Medulla oblongata (tissue), 1 donor: ENCODE measurements at regions not wholly inside any gene's neighbourhood (a gene's known extent, or its start where the extent isn't known, plus 50 kb on each side); places are given as distances from the start of the nearest gene placed in this dataset.
"Not testable (repeated sequence)": the region's sequence is repeated elsewhere in the genome, so short reads cannot be mapped to it uniquely, and the experiment has no call there.

Experiments
- DNase-seq: peaks from one replicate; pipeline ENCODE4 v3.0.0-alpha.2; 2015; ENCODE audit errors: extremely low spot score

DNA sequence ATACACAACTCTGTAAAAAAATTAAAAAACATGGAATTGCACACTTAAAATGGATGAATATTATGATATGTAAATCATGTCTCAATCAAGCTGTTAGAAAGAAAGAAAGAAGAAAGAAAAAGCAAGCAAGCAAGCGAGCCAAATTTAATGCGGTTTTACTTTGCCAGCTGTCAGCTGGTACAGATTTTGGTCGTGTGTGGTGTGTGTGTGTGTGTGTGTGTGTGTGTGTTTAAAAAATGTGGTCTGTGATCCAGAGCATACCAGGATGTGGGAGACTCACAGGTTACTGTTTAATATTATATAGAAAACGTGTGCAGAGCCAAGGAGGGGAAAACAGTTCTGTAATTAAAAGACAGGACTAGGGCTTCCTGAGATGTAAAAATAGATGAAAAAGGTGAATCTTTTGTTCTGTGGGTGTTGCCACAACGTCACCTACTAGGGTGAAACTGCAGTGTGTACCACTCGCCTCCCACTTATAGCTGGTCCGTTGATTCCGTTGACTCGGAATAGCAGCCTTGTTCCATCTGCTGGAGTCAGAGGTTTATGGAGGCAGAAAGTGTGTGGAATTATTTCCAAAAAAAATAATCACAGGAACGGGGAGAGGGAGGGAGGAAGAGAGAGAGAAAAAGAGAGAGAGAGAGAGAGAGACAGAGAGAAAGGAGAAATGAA lies 197.7 kb downstream of the BCAS1 start:
- no peak for DNase-seq

DNA sequence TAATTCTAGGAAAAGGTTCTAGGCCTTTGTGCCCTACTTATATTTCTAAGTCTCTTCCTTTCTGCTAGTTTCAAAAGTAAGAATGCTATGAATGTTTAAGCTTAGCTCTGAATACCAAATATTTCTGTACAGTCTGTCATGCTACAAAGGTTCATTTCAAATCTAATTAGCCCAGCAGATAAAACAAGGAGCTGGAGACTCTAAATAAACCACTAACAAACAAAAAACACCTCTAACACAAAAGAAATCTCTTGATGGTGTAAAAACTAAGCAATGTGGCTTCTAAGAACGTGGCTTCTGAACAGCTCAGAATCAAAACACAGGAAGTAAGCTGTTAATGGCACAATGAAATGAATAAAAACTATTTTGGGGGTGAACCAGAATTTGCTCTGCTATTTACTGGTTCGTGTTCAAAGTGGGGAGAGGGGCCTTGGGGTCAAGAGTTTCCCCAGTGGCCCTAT lies 198.3 kb downstream of the BCAS1 start:
- DNase-seq, result no peak

DNA sequence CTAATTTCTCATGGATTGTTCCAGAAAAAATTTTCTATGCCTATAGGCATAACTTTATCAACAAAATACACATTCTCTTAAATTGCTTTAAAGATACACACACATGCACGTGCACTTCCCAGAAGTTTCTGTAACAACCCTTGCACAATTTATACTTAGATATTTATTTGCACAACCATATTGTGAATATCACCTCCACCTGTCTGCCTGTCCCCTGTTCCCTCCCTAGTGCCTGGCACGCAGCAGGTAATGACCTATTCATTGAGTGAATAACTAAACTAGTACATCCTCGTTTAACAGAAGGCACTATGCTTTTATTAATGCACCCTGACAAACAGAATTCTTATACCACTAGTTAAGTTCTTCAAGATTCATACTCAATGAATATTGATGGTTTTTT lies 198.9 kb downstream of the BCAS1 start:
- DNase-seq, result no peak

DNA sequence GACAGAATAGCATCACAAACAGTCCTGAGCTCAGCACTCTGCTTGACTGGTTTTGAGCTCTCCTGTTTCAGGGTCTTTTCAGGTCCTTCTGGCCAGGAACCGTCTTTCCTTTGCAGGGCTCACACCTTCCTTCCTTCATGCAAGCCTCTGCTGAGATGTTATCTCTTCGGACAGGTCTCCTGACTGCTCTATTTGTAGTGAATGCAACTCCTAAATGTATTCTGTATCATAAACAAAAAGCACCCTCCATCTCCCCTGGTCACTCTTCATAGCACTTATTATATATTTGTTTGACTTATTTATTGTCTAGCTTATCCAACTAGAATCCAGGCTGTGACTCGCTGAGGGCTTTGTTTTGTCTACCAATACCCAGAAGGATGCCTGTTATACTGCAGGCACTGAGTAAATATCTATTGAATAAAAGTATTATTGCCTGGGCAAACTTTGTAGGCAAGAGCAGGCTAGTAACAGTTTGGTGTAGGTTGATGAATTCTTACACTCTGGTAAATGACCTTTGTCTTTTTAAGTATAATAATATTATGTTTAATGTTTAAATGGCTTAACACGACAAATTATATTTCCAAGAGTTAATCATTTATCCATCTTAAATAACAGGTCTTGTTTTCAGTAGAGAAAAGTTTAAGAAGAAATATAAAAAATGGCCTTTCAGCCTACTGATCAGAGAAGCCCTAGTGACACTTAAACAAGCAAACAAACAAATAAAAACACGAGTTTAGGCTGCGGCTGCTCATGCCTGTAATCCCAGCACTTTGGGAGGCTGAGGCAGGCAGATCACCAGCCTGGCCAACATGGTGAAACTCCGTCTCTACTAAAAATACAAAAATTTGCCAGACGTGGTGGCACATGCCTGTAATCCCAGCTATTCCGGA lies 199.7 kb downstream of the BCAS1 start:
- DNase-seq, result no peak

DNA sequence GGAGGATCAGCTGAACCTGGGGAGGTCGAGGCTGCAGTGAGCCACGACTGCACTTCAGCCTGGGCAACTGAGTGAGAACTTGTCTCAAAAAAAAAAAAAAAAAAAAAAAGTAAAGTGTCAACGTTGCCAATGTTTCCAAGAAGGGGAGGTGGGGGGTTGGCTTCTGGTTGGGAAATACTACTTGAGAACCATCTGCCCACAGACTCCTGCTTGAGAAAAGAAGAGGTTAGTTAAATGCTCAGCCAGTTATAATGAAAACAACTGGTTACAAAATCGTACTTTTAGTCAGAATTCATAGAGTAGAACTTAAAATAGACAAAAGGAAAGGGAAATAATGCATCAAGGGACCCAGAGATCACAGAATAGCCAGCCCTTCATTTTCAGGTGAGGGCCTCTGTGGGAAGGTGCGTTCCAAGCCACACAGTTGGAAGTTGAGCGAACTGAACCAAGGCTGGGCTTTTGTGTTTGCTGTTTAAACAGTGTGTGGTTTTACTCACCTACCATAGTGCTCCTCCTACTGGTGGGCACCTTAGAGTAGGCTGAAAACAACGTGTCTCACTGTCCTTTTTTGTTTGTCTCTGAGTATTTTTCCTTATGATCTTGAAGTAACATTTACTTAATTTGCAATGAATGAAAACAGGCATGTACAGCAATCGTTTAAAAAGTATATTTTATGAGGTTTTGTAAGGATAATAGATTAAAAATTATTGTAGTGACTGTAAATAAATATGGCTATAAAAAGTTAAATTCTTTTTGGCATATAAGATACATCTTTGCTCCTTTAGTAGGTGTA lies 200.7 kb downstream of the BCAS1 start:
- peak; percentile 78 for DNase-seq

DNA sequence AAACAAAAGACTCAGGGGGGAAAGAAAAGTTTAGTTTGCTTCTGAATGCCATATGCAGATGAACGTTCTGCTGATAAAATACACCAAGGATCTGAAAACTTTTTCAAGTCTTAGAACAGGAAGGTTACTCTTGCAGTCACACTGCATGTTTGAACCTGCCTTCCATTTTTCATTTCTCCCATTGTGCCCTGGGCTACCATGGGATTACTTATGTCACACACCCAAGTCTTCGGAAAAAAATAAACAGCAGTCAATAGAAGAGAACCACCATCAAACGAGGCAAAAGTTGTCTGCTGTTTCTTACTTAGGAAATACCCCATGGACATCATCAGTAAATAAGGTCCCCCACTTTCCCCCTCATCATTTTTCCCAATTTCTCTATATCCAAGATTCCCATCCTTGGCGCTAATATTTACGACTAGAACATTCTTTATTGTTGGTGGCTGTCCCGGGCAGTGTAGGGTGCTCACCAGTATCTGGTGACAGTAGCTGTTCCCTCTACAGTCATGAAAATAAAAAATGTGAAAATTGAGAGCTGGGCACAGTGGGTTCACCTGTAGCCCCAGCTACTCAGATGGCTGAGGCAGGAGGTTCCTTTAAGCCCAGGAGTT lies 202.5 kb downstream of the BCAS1 start:
- DNase-seq, result no peak

DNA sequence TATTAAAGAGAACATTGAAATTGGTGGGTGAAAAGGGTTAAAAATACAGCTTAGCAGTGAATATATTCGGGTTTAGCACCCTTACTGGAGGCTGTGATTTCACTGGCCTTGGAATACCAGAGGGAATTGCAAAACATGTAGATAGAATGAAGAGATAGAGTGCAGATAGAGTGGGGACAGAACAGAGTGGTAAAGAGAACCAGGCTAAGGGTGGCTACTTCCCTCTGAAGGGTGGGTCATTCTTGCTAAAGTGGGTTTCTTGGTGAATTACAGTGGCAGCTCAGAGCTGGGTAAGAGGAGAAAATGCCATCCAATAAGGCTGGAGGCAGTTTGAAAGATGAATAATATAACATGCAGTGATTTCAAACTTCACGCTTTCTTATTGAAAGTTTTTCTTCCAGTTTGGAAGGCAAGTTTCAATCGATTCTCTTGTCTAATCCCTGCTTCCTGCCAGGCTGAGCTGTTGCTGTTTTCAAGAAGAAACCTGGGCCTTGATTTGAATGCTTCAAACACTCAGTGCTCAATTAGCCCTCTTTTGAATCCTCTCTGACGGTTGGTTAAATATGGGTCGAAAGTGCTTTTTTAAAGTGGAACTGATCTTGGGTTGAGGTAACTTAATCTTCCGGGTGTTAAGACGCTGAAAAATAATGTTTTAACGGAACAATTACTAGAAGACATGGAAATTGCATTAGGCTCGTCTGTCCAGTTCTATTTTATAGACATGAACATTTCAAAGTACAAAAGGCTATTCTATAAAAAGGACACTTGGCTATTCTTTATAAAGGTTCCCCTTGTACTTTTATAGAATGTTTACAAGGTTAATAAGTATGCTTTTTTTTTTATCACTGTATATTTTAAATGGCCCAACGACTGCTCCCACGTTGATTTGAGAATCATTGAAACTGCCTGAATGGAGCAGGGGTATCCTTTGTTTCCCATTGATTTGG lies 203.3 kb downstream of the BCAS1 start:
- DNase-seq, result no peak

DNA sequence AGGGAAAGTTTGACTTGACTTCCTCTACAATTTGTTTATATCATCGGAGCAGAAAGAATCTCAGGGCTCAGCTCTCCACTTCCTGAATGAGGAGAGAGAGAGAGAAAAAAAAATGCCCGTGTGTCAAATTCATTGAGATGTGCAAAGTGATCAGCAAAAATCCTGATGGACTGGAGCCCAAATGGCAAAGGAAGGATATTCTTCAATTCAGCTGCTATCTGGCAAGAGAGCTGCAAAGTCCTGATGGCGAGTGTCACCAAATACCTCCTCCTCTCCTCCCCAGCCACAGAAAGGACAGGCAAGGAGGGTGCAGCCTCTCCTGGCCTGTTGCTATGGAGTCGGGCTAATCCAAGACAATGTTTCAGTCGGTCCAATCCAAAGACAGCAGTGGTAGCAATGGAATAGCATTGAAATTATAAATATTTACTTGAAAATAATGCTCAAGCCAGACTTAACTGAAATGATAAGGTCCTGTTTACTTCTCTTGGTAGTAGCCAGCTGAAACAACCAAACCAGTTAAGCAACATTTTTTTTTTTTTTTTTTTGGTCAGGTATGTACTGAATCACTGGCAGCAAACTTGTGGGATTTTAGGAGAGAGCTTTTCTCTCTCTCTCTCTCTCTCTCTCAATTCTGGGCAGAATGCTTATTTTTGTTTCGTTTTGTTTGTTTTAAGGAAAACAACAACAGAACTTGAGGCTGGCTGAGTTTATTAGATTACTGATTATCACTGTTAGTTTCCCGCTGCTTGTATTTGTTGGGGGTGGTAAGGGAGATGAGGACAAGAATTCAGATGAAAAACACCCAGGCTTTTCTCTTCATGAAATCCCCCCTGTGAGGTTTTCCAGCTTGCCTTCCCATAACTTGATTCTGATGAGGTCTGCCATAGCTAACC lies 204.2 kb downstream of the BCAS1 start:
- DNase-seq, result peak; percentile 48

DNA sequence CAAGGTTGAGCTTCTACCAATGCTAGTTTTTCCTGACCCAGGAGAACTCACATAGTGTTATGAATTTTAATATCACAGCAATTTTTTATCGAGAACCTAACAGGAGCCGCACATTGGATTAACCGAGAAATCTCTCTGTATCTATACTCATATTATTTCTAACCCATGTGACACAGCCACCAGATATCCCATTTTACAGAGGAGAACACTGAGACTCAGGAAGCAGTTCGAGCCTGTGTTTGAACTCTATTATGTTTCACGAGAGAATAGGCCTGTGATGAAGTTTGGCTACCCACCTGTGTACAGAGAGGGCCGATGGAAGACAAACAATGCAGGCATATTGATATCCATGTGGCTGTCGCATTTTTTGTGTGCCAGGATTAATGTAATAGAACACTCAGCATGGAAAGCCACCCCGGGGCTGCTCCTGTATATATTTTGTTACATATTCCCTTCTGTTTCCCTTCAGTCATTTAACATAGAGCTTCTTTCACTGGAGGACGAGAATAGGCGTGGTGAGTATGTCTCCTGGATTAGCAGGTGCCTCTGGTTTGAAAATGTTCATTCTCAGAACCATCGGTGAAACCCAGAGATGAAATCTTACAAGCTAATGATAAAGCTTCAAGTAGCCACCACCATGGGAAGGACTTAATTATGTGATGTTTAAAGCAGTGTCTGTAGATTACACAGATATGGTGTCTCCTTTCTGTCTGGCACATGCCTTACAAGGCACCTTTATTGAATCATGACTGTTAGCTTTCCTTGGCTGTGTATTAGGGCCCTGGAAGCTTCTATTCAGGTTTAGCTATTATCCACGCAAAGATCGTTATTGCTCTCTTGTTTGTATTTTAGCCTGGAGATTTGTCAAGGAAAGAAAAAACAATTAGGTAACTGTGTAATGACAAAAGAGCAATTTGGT lies 205.4 kb downstream of the BCAS1 start:
- DNase-seq, result not testable (repeated sequence)

DNA sequence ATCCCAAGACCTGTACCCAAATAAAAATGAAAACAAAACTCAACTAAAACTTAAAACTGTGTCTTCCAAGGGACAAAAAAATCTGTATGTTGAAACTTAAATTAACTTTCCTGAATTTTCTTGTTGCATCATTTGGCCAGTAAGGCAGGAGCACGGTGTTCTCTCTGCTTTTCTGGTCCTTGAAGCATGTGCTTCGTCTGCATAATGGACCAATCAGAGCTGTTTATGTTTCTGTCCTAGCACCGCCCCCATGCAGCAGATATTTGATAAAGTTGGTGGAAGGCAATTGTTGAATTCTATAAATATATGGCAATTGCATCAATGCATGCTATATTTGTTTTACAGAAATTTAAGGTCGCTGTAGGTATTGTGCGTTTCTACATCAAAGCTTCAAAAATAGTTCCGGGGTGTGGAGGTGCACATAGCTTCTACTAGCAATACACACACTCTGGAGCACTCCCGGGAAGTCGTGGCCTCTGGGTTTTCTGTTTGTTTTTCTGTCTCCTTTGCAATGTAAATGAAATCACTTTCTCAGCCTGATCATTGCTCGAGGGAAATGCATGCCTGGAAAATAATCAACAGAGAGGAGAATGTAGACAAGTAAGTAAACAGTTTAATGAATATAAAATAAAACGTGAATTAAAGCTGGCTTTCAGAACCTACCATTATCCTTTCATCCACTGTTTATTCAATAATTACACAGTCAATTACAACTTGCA lies 206.3 kb downstream of the BCAS1 start:
- DNase-seq, result not testable (repeated sequence)

DNA sequence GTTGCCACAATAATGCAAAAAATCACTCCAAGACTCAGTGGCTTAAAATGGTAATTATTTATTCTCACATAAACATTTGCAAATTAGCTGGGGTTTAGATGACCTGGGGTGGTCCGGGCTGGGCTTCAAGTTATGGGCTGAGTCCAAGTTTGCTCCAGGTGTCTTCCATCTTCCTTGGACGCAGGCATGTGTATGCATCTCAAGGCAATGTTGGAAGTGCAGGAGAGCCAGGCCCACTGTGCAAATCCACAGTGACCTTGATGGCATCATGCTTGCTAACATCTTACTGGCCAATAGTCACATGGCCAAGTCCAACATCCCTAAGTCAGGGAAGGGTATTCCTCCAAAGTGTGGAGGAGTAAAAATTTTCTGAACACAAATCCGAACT lies 206.9 kb downstream of the BCAS1 start:
- not testable (repeated sequence) for DNase-seq

DNA sequence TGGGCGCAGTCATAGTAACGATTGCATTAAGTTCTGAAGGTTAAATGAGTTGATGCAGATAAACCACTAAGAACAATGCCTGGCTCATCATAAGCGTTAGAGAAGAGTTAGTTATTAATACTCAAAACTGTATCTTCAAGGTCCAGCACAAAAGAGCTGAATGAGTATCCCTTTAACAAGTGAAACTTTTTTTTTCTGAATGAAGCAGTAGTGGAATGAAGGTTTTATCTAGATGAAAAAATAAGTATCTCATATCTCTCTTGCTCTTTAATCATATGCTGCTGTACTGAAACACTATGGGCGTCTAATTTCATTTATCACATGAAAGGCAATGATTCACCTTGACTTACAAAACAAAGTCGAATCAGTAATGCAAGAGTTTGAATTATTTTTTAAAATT lies 207.4 kb downstream of the BCAS1 start:
- not testable (repeated sequence) for DNase-seq

DNA sequence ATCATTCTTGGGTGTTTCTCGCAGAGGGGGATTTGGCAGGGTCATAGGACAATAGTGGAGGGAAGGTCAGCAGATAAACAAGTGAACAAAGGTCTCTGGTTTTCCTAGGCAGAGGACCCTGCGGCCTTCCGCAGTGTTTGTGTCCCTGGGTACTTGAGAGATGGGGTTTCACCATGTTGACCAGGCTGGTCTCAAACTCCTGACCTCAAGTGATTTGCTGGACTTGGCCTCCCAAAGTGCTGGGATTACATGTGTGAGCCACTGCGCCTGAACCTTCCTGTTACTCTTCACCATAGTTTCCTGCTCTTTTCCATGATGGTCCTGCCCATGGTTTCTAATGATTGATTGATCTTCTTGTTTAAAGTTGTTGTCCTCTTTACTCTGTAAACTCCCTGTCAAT lies 207.9 kb downstream of the BCAS1 start:
- DNase-seq, result not testable (repeated sequence)

DNA sequence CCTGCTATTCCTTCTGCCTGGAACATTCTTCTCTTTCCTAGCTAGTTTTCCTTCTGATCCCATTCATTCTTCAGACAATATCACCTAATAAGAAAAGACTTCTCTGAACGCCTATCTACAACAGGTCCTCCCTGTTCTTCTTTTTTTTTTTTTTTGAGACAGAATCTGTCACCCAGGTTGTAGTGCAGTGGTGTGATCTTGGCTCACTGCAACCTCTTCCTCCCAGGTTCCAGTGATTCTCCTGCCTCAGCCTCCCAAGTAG lies 208.3 kb downstream of the BCAS1 start:
- not testable (repeated sequence) for DNase-seq

DNA sequence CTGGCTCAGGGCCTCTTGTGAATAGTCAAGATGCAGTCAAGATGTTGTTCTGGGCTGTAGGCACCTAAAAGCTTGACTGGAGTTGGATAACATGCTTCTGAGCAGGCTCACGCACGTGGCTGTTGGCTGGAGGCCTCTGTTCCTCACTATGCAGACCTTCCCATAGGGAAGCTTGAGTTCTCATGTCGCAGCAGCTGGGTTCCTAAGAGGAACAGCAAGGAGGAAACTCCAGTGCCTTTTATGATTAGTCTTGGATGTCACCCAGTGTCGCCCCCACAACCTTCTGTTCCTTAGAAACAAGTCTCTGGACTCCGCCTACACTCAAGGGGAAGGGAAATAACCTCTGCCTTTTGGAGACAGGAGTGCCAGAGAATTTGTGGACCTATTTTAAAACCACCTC lies 210.7 kb downstream of the BCAS1 start:
- DNase-seq, result no peak

DNA sequence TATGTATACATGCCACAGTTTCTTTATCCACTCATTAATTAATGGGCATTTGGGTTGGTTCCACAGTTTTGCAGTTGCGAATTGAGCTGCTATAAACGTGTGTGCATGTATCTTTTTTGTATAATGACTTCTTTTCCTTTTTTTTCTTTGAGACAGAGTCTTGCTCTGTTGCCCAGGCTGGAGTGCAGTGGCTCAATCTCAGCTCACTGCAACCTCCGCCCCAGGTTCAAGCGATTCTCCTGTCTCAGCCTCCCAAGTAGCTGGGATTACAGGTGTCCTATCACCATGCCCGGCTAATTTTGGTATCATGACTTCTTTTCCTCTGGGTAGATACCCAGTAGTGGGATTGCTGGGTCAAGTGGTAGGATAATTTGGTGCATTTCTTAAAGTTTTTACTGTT lies 211.4 kb downstream of the BCAS1 start:
- not testable (repeated sequence) for DNase-seq

DNA sequence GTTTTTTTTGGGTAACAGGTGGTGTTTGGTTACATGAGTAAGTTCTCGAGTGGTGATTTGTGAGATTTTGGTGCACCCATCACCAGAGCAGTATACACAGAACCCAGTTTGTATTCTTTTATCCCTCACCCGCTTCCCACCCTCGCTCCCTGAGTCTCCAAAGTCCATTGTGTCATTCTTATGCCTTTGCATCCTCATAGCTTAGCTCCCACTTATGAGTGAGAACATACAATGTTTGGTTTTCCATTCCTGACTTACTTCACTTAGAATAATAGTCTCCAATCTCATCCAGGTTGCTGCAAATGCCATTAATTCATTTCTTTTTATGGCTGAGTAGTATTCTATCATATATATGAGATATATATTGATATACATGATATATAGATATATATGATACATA lies 211.9 kb downstream of the BCAS1 start:
- not testable (repeated sequence) for DNase-seq

DNA sequence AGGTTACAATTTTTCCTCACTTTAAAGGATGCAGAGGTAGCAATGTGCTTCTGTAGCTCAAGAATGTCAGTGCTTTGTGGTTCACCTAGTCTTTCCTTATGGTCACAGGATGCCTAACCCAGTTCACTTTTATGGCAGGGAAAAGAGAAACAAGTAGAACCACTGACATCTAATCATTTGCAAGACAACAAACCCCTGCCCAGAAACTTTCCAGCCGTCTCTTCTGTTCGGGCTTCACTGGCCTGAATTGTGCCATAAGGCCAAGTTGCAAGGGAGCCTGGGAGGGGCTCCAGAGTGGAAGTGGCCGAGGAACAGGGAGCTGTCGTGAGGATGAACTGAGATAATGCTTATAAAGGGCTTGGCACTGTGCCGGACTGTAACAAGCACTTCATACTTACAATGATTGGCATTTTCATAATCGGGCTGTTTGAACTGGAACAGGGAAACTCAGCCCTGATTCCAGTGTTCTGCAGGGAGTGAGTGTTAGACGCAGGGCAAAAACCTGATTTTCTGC lies 212.6 kb downstream of the BCAS1 start:
- DNase-seq, result no peak
